B cell (primary cell): ENCODE measurements at regions not wholly inside any gene's neighbourhood (a gene's known extent, or its start where the extent isn't known, plus 50 kb on each side); places are given as distances from the start of the nearest gene placed in this dataset.

Experiments
- CTCF ChIP-seq: fragments of 200-600 bp; IDR thresholded peaks from one replicate; pipeline ENCODE4 v1.8.0; 2022; ENCODE audit warnings: antibody characterized with exemption, mild to moderate bottlenecking
- EZH2 ChIP-seq: IDR thresholded peaks from 2 replicates; pipeline ENCODE4 v1.6.1; 2012; ENCODE audit warnings: borderline replicate concordance, low read depth, mild to moderate bottlenecking, moderate library complexity, low read length; ENCODE audit not compliant: insufficient read depth, poor library complexity, severe bottlenecking

GRCh38 chr7:50921114-50921813 is 138.6 kb upstream of the GRB10 start:
- TF ChIP-seq CTCF (no peak), EZH2 (no peak)
